Loucy (cell line): ENCODE measurements at regions not wholly inside any gene's neighbourhood (a gene's known extent, or its start where the extent isn't known, plus 50 kb on each side); places are given as distances from the start of the nearest gene placed in this dataset.

Source experiments
- EZH2phosphoT487 ChIP-seq: fragments of 200-600 bp; IDR thresholded peaks from 2 replicates; pipeline ENCODE4 v1.6.1; 2018; ENCODE audit warnings: antibody characterized with exemption, mild to moderate bottlenecking, moderate library complexity, borderline replicate concordance
- TF ChIP-seq, protein P1 (sequence below): fragments of 200-600 bp; sonication (generic); conservative IDR thresholded peaks from 2 replicates; pipeline ENCODE4 v1.5.1; 2014; ENCODE audit warnings: mild to moderate bottlenecking, antibody characterized with exemption, low read length

DNA sequence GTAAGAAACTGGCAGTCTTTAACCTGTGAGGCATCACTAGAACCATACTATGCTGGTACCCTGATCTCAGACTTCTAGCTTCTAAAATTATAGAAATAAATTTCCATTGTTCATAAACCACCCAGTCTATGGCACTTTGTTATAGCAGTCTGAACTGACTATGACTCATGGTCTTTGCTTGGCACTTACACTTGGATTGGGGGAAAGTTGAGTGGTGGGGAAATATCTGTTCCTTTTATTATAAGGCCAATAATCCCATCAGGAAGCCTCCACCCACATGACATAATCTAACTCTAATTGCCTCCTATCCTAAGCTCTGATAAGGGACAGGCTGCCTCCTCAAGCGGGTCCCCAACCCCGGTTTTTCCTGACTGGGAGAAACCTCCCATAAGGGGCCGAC lies 61.4 kb upstream of the PACRGL start:
- TF ChIP-seq, protein P1, sequence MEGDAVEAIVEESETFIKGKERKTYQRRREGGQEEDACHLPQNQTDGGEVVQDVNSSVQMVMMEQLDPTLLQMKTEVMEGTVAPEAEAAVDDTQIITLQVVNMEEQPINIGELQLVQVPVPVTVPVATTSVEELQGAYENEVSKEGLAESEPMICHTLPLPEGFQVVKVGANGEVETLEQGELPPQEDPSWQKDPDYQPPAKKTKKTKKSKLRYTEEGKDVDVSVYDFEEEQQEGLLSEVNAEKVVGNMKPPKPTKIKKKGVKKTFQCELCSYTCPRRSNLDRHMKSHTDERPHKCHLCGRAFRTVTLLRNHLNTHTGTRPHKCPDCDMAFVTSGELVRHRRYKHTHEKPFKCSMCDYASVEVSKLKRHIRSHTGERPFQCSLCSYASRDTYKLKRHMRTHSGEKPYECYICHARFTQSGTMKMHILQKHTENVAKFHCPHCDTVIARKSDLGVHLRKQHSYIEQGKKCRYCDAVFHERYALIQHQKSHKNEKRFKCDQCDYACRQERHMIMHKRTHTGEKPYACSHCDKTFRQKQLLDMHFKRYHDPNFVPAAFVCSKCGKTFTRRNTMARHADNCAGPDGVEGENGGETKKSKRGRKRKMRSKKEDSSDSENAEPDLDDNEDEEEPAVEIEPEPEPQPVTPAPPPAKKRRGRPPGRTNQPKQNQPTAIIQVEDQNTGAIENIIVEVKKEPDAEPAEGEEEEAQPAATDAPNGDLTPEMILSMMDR = no peak
- TF ChIP-seq EZH2phosphoT487 = no peak
